GM21576 (cell line): ENCODE measurements at regions not wholly inside any gene's neighbourhood (a gene's known extent, or its start where the extent isn't known, plus 50 kb on each side); places are given as distances from the start of the nearest gene placed in this dataset.
"Not testable (repeated sequence)": the region's sequence is repeated elsewhere in the genome, so short reads cannot be mapped to it uniquely, and the experiment has no call there.

Experiments used
- ATAC-seq: cut with Tn5 transposase; IDR thresholded peaks from one replicate; pipeline ENCODE4 v1.9.1; 2021; ENCODE audit warnings: mild to moderate bottlenecking, moderate library complexity; ENCODE audit not compliant: unreplicated experiment

GRCh38 chr1:189752461-189752995 lies 725.1 kb downstream of the BRINP3 start:
- no peak for ATAC-seq

- not testable (repeated sequence) for ATAC-seq
These were observed 722.6 kb downstream of the BRINP3 start for GRCh38 chr1:189755100-189755499.

- ATAC-seq, result no peak
These were observed 713.0 kb downstream of the BRINP3 start for GRCh38 chr1:189764391-189765320.

GRCh38 chr1:189769448-189769847 lies 708.2 kb downstream of the BRINP3 start:
- no peak for ATAC-seq

- ATAC-seq, result no peak
These were observed 702.9 kb downstream of the BRINP3 start for GRCh38 chr1:189774721-189775287.

- ATAC-seq, result no peak
These were observed 702.3 kb downstream of the BRINP3 start for GRCh38 chr1:189775343-189775742.

- ATAC-seq, result no peak
These were observed 698.6 kb downstream of the BRINP3 start for GRCh38 chr1:189779034-189779433.

- no peak for ATAC-seq
These were observed 695.4 kb downstream of the BRINP3 start for GRCh38 chr1:189782295-189782694.

- ATAC-seq, result no peak
These were observed 694.2 kb downstream of the BRINP3 start for GRCh38 chr1:189783456-189783855.

GRCh38 chr1:189786761-189787160 lies 690.9 kb downstream of the BRINP3 start:
- ATAC-seq, result no peak

GRCh38 chr1:189787201-189787600 lies 690.5 kb downstream of the BRINP3 start:
- ATAC-seq, result no peak

- ATAC-seq, result no peak
These were observed 687.3 kb downstream of the BRINP3 start for GRCh38 chr1:189790335-189790734.

GRCh38 chr1:189803364-189803763 lies 674.3 kb downstream of the BRINP3 start:
- ATAC-seq, result no peak

- ATAC-seq, result no peak
These were observed 673.3 kb downstream of the BRINP3 start for GRCh38 chr1:189804352-189804751.

GRCh38 chr1:189805735-189806134 lies 671.9 kb downstream of the BRINP3 start:
- no peak for ATAC-seq

- ATAC-seq, result not testable (repeated sequence)
These were observed 667.0 kb downstream of the BRINP3 start for GRCh38 chr1:189810639-189811038.

- ATAC-seq, result no peak
These were observed 665.7 kb downstream of the BRINP3 start for GRCh38 chr1:189811960-189812359.

- ATAC-seq, result no peak
These were observed 661.1 kb downstream of the BRINP3 start for GRCh38 chr1:189816558-189816957.

GRCh38 chr1:189819751-189820150 lies 657.9 kb downstream of the BRINP3 start:
- no peak for ATAC-seq

GRCh38 chr1:189821833-189822232 lies 655.8 kb downstream of the BRINP3 start:
- ATAC-seq, result no peak

GRCh38 chr1:189834813-189835212 lies 642.9 kb downstream of the BRINP3 start:
- no peak for ATAC-seq

- ATAC-seq, result no peak
These were observed 630.1 kb downstream of the BRINP3 start for GRCh38 chr1:189847613-189848012.
